ENCODE measurements at regions not wholly inside any gene's neighbourhood (a gene's known extent, or its start where the extent isn't known, plus 50 kb on each side); places are given as distances from the start of the nearest gene placed in this dataset.

GRCh38 chr12:28994179-28994715 is 154.8 kb upstream of the FAR2 start:
- TF ChIP-seq CTCF (conservative IDR thresholded peaks at IDR 0.05; ENCODE audit: low read depth, low read length): no peak
- no peak for TF ChIP-seq EZH2phosphoT487 (IDR thresholded peaks at IDR 0.05; ENCODE audit: borderline replicate concordance, low read length)
- TF ChIP-seq EZH2 (IDR thresholded peaks at IDR 0.05; ENCODE audit: low read length, unreplicated experiment): no peak

All from PC-3 (cell line).